ENCODE measurements at regions not wholly inside any gene's neighbourhood (a gene's known extent, or its start where the extent isn't known, plus 50 kb on each side); places are given as distances from the start of the nearest gene placed in this dataset.

- Mint-ChIP-seq H3K27ac (no peak overlapping the region), H3K36me3 (ENCODE audit: low read depth) (no peaks in the 10 kb centered on the region), H3K4me1 (ENCODE audit: low read depth) (no peaks in the 10 kb centered on the region), H3K9me3 (no peaks in the 10 kb centered on the region), H3K4me3 (no peak overlapping the region), H3K27me3 (no peaks in the 10 kb centered on the region)
- no peaks in the 10 kb centered on the region for H3K36me3 ChIP-seq (ENCODE audit: insufficient read depth, low read length)
- H3K4me3 ChIP-seq (ENCODE audit: low read length) = no peak overlapping the region
- ATAC-seq (ENCODE audit: poor library complexity) = no peak
- no peaks in the 10 kb centered on the region for H3K9me3 ChIP-seq (ENCODE audit: control insufficient read depth in 1 of 2, insufficient read depth in 1 of 2, low read length in 2 of 2)
- no peak for DNase-seq
- ChIA-PET CTCF (no interaction called here), POLR2A (no interaction called here)
- TF ChIP-seq CTCF (IDR thresholded peaks at IDR 0.05) = no peak
- H3K4me1 ChIP-seq (ENCODE audit: insufficient read depth, low read length) = no peaks in the 10 kb centered on the region
- H3K27me3 ChIP-seq (ENCODE audit: control insufficient read depth in 1 of 2, insufficient read depth in 2 of 2, low read length in 2 of 2) = no peaks in the 10 kb centered on the region
- H3K27ac ChIP-seq (ENCODE audit: low read depth in 1 of 2, low read length in 2 of 2) = no peak overlapping the region
- intact Hi-C loops (cut with DNase I, micrococcal nuclease) = no loop called here
Observed at GRCh38 chr2:129277585-129277981, 701.9 kb upstream of the RAB6C start.

DNA sequence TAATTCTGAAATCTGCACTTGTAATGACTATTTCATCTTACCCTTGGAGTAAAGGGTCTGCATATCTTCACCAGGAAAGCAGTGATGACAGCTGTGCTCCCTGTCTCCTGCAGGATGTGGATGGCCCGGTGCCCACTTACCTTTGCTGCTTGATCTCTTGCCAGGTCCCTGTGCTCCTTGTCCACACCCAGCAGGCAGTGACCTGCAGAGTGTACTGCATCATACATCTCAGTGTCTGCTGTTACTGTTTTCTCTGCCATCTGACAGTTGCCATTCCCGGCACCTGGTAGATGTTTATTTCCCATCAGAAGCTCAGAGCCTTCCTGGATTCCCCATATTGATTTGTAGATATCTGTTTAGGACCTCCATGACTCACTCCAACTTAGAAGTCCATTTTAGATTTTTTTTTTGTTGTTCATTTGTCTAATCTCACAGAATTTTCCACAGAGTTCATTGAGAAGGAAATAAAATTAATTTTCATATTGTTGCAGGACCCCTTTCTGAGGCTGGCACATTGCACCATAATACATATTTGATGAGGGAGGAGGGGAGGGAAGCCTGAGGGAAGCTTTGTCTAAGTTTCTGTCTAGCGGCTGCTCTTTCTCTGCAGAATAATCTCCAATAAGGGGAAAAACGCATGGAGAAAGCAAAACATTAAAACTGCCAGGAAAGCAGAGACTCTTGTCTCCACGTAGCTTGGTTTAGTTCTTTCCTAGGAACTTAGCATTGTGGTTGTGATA lies 697.5 kb upstream of the RAB6C start:
- H3K9me3 Mint-ChIP-seq = no peaks in the 10 kb centered on the region
- intact Hi-C loops (cut with DNase I, micrococcal nuclease) = no loop called here
- H3K27me3 Mint-ChIP-seq = no peaks in the 10 kb centered on the region
- no peak overlapping the region for H3K27ac ChIP-seq (ENCODE audit: low read depth in 1 of 2, low read length in 2 of 2)
- H3K36me3 ChIP-seq (ENCODE audit: insufficient read depth, low read length) = no peaks in the 10 kb centered on the region
- no peak overlapping the region for H3K4me3 ChIP-seq (ENCODE audit: low read length)
- ChIA-PET POLR2A (no interaction called here), CTCF (no interaction called here)
- H3K4me1 Mint-ChIP-seq (ENCODE audit: low read depth) = no peaks in the 10 kb centered on the region
- no peak for TF ChIP-seq CTCF (IDR thresholded peaks at IDR 0.05)
- no peaks in the 10 kb centered on the region for H3K36me3 Mint-ChIP-seq (ENCODE audit: low read depth)
- H3K4me1 ChIP-seq (ENCODE audit: insufficient read depth, low read length) = no peaks in the 10 kb centered on the region
- no peaks in the 10 kb centered on the region for H3K9me3 ChIP-seq (ENCODE audit: control insufficient read depth in 1 of 2, insufficient read depth in 1 of 2, low read length in 2 of 2)
- H3K27me3 ChIP-seq (ENCODE audit: control insufficient read depth in 1 of 2, insufficient read depth in 2 of 2, low read length in 2 of 2) = no peaks in the 10 kb centered on the region
- no peak for ATAC-seq (ENCODE audit: poor library complexity)
- H3K27ac Mint-ChIP-seq = no peak overlapping the region
- no peak overlapping the region for H3K4me3 Mint-ChIP-seq
- DNase-seq = no peak

DNA sequence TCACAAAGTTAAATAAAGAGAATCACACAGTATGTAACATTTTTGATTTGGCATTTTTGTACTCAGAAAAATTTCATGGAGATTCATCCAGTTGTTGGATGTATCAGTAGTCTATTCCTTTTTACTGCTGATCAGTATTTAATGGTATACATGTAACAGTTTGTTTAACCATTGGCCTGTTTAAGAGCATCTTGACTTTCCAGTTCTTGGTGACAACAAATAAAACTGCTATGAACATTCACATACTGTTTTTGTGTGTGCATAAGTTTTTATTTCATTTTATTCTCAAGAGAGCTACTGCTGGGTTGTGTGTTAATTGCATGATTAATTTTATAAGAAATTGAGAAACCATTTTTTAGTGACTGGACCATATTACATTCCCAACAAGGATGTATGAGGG lies 694.5 kb upstream of the RAB6C start:
- Mint-ChIP-seq H3K36me3 (ENCODE audit: low read depth) (no peaks in the 10 kb centered on the region), H3K9me3 (no peaks in the 10 kb centered on the region), H3K27ac (no peak overlapping the region), H3K4me3 (no peak overlapping the region), H3K27me3 (no peaks in the 10 kb centered on the region), H3K4me1 (ENCODE audit: low read depth) (no peaks in the 10 kb centered on the region)
- H3K4me1 ChIP-seq (ENCODE audit: insufficient read depth, low read length) = no peaks in the 10 kb centered on the region
- no peaks in the 10 kb centered on the region for H3K36me3 ChIP-seq (ENCODE audit: insufficient read depth, low read length)
- no peak overlapping the region for H3K27ac ChIP-seq (ENCODE audit: low read depth in 1 of 2, low read length in 2 of 2)
- TF ChIP-seq CTCF (IDR thresholded peaks at IDR 0.05) = no peak
- POLR2A ChIA-PET = no interaction called here
- no peak overlapping the region for H3K4me3 ChIP-seq (ENCODE audit: low read length)
- ATAC-seq (ENCODE audit: poor library complexity) = no peak
- CTCF ChIA-PET = no interaction called here
- no peak for DNase-seq
- intact Hi-C loops (cut with DNase I, micrococcal nuclease) = no loop called here
- no peaks in the 10 kb centered on the region for H3K9me3 ChIP-seq (ENCODE audit: control insufficient read depth in 1 of 2, insufficient read depth in 1 of 2, low read length in 2 of 2)
- H3K27me3 ChIP-seq (ENCODE audit: control insufficient read depth in 1 of 2, insufficient read depth in 2 of 2, low read length in 2 of 2) = no peaks in the 10 kb centered on the region

All from CD4-positive, alpha-beta T cell (primary cell).